Psoas muscle (tissue), 7 donors: ENCODE measurements at regions not wholly inside any gene's neighbourhood (a gene's known extent, or its start where the extent isn't known, plus 50 kb on each side); places are given as distances from the start of the nearest gene placed in this dataset.

Experiments used
- ATAC-seq, 4 donors: fragments of 200-7000 bp; cut with Tn5 transposase; one replicate each; pipeline ENCODE4 v1.9.1; 2020; ENCODE audit warnings: moderate library complexity in 3 of 4, mild to moderate bottlenecking in 2 of 4
- DNase-seq, 2 donors: peaks; one replicate each; pipeline ENCODE4 v3.0.0-alpha.2; 2020
- H3K27ac ChIP-seq: fragments of 200-600 bp; one replicate; pipeline ENCODE4 v1.8.0; 2022
- H3K27me3 ChIP-seq, 3 donors: fragments of 200-600 bp in 1 of 3; one replicate each; pipeline versions ENCODE4 v1.6.1 to v1.8.0; 2013 to 2022; ENCODE audit warnings: low read length in 2 of 3, mild to moderate bottlenecking in 2 of 3, moderate library complexity in 1 of 3; ENCODE audit not compliant: insufficient read depth in 3 of 3
- H3K36me3 ChIP-seq, 2 donors: fragments of 200-600 bp in 1 of 2; one replicate each; pipeline versions ENCODE4 v1.6.1 to v1.8.0; 2013 to 2022; ENCODE audit warnings: low read depth in 1 of 2, mild to moderate bottlenecking in 1 of 2, moderate library complexity in 1 of 2; ENCODE audit not compliant: insufficient read depth in 1 of 2
- H3K4me1 ChIP-seq: fragments of 200-600 bp; one replicate; pipeline ENCODE4 v1.8.0; 2022
- H3K4me3 ChIP-seq: fragments of 200-600 bp; one replicate; pipeline ENCODE4 v1.8.0; 2022; ENCODE audit warnings: mild to moderate bottlenecking
- H3K9me3 ChIP-seq: fragments of 200-600 bp; one replicate; pipeline ENCODE4 v1.8.0; 2022
- WGBS, 3 donors: extraction: QIAGEN DNeasy Blood & Tissue Kit; methylation state at CpG; one replicate each; pipeline versions ENCODE4 v1.1.6 to v1.1.7; 2013; 5-methylcytosine and 5-hydroxymethylcytosine counted together
- intact Hi-C, 2 donors: fragments of 100-400 bp; cut with DNase I; formaldehyde crosslinking; loops; one replicate each; pipeline versions ENCODE4 v1.11.0 to v1.14.2; 2022
- TF ChIP-seq, protein P1 (sequence below): fragments of 200-600 bp; IDR thresholded peaks from one replicate; pipeline ENCODE4 v1.8.0; 2022; ENCODE audit warnings: antibody characterized with exemption
- donor health status: healthy with polysubstance abuse.
- donor health status: DM: no; HTN: no; CAD: no; lungs with moderate emphysema.
- donor health status: Bipolar disorder and iron deficiency.
- donor health status: healthy.
- donor health status: DM: yes; HTN: yes; CAD: no.
- donor health status: DM: no; HTN: no; CAD: no.
- donor health status: DM: yes; HTN: yes; CAD: no.

DNA sequence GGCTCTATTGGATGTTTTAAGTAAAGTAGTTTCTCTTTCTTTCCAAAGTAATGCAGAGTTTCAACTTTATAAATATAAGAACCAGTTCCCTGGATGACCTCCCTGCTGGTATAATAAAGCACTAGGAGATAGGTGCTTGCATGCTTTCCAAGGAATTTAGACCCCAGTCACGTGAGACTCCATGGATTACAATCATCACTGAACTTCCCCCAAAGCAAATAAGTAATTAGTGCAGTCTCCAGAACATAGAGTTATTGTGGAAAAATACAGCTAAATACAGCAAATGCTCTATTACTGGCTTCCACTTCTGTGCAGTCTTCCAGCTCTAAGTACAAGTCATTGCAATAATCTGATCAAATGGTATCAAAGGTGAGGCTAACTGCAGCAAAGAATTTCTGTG lies 220.2 kb upstream of the STEAP1 start:
- intact Hi-C loops: no loop called here

DNA sequence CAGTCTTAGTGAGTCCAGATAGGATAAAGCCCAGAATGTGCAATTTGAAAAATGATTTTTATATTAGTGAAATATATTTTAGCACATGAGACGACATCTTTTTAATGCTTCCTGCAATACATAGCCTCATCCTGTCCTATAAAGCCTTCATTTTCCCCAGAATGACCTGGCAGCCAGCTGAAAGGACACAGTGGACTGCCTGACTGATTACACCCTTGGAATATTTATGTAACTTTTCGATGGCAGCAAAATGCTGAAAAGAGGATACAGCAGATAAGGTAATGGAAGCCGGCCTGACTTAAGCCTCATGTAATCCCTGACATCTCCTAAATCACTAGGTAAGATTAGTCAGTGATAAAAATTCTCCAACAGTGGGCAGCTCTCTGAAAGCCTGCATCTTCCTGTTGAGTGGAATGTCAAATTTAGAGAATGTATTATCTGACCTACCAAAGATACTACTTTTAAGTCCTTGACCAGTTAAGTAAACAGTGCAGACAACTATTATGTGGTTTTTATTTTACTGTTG lies 210.7 kb upstream of the STEAP1 start:
- no peak overlapping the region for H3K4me3 ChIP-seq
- no peaks in the 10 kb centered on the region for H3K9me3 ChIP-seq
- H3K36me3 ChIP-seq: no peaks in the 10 kb centered on the region
- intact Hi-C loops: no loop called here
- ATAC-seq: no peak
- no peaks in the 10 kb centered on the region for H3K4me1 ChIP-seq
- no peak overlapping the region for H3K27ac ChIP-seq
- no peaks in the 10 kb centered on the region for H3K27me3 ChIP-seq
- TF ChIP-seq, protein P1, sequence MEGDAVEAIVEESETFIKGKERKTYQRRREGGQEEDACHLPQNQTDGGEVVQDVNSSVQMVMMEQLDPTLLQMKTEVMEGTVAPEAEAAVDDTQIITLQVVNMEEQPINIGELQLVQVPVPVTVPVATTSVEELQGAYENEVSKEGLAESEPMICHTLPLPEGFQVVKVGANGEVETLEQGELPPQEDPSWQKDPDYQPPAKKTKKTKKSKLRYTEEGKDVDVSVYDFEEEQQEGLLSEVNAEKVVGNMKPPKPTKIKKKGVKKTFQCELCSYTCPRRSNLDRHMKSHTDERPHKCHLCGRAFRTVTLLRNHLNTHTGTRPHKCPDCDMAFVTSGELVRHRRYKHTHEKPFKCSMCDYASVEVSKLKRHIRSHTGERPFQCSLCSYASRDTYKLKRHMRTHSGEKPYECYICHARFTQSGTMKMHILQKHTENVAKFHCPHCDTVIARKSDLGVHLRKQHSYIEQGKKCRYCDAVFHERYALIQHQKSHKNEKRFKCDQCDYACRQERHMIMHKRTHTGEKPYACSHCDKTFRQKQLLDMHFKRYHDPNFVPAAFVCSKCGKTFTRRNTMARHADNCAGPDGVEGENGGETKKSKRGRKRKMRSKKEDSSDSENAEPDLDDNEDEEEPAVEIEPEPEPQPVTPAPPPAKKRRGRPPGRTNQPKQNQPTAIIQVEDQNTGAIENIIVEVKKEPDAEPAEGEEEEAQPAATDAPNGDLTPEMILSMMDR: no peak
- WGBS, 3 donors: 35 to 42% (median 36%) methylated on average over 3 of the region's 3 CpGs
- no peak for DNase-seq

More for the DNA sequence above, 220.2 kb upstream of the STEAP1 start:
- Histone ChIP-seq H3K9me3 (no peaks in the 10 kb centered on the region), H3K4me3 (no peak overlapping the region), H3K27me3 (no peaks in the 10 kb centered on the region), H3K4me1 (no peaks in the 10 kb centered on the region), H3K27ac (no peak overlapping the region), H3K36me3 (no peaks in the 10 kb centered on the region)
- TF ChIP-seq, protein P1: no peak
- ATAC-seq (no peak), DNase-seq (no peak)
- 34 to 52% (median 39%) methylated on average over 1 of the region's 1 CpG for WGBS, 3 donors

DNA sequence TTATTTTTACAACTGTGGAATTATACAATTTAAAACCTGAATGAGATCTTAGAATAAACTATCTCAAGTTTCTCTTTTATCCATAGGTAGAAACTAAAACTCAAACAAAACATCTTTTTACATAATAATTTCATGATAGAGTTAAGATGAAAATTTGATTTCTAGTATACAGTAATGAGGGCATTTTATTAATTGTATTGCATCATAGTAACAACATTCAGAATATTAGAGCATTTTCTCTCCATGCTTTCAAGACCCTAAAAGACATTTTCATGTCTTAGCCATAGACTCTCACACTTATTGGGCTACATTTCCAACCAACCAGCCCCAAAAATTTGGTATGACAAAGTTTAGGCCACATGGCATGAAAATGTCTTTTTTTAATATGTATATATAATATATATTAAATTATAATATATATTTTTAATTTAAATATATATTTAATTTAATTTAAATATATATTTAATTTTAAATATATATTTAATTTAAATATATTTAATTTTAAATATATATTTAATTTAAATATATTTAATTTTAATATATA lies 195.7 kb upstream of the STEAP1 start:
- TF ChIP-seq, protein P1: no peak
- intact Hi-C loops: no loop called here
- Histone ChIP-seq H3K27ac (no peak overlapping the region), H3K9me3 (no peaks in the 10 kb centered on the region), H3K4me3 (no peak overlapping the region), H3K36me3 (no peaks in the 10 kb centered on the region), H3K4me1 (no peaks in the 10 kb centered on the region), H3K27me3 (no peaks in the 10 kb centered on the region)
- DNase-seq (no peak), ATAC-seq (no peak)

DNA sequence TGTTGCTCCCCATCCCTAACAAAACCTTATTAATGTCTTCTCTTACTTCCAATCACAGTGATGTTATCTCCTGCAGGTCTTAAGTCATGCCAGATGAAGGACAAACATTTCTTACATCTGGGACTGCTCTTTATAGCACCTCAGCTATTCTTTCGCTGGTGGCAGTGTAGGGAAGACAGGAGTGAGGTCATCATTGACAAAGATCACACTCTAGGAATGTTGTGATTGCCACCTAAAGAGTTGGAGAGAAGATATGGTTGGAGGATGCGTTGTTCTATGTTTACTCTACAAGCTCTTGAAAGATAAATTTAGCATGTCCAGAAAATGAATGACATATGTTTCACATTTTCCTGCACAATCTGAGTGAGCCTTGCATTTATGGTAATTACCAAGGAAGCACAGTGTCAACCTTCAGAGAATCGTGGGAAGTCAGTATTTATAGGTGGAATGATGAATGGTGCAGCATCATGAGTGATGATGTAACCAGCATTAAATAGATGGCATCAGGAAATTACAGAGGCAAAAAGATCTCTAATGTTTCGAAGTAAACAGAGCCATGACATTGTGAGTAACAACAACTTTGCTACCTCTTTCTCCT lies 188.1 kb upstream of the STEAP1 start:
- WGBS, 3 donors: 60 to 63% (median 63%) methylated on average over 4 of the region's 4 CpGs
- H3K27me3 ChIP-seq: no peaks in the 10 kb centered on the region
- intact Hi-C loops: no loop called here
- ATAC-seq (no peak), DNase-seq (no peak)
- no peaks in the 10 kb centered on the region for H3K4me1 ChIP-seq
- no peaks in the 10 kb centered on the region for H3K9me3 ChIP-seq
- H3K4me3 ChIP-seq: no peak overlapping the region
- no peak overlapping the region for H3K27ac ChIP-seq
- TF ChIP-seq, protein P1: no peak
- no peaks in the 10 kb centered on the region for H3K36me3 ChIP-seq

DNA sequence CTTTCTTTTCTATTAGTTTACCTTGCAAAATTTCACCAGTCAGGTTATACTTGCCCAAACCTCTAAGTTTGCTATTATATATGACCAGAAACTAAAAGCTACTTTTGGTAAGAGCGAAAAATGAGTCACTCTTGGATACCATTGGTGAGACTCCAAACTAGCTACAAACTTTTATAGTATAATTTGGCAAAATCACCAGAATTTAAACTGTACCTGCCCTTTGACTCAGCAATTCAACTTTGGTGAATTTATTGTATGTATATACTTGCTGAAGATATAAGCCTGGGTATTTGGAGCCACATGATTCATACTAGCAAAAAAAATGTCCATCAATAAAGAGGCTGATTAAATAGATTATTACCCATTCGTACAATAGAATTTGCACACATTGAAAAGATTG lies 178.7 kb upstream of the STEAP1 start:
- intact Hi-C loops: no loop called here
- ATAC-seq (no peak), DNase-seq (no peak)
- H3K27me3 ChIP-seq: no peaks in the 10 kb centered on the region
- no peaks in the 10 kb centered on the region for H3K36me3 ChIP-seq
- TF ChIP-seq, protein P1: no peak
- no peak overlapping the region for H3K4me3 ChIP-seq
- H3K27ac ChIP-seq: no peak overlapping the region
- no peaks in the 10 kb centered on the region for H3K9me3 ChIP-seq
- WGBS, 3 donors: 87 to 94% (median 91%) methylated on average over 2 of the region's 2 CpGs
- no peaks in the 10 kb centered on the region for H3K4me1 ChIP-seq
